Epithelial cell of proximal tubule (primary cell): ENCODE measurements at regions not wholly inside any gene's neighbourhood (a gene's known extent, or its start where the extent isn't known, plus 50 kb on each side); places are given as distances from the start of the nearest gene placed in this dataset.

ENCODE experiments used
- DNase-seq: peaks from one replicate; pipeline ENCODE4 v3.0.0-alpha.2; 2011; ENCODE audit warnings: low read depth
- H3K4me3 ChIP-seq: 2 replicates; pipeline ENCODE4 v1.5.1; 2011; ENCODE audit warnings: low read depth, mild to moderate bottlenecking, low read length
- TF ChIP-seq, protein P1 (sequence below): conservative IDR thresholded peaks from 2 replicates; pipeline ENCODE4 v1.5.1; 2012; ENCODE audit warnings: low read depth, mild to moderate bottlenecking, low read length

DNA sequence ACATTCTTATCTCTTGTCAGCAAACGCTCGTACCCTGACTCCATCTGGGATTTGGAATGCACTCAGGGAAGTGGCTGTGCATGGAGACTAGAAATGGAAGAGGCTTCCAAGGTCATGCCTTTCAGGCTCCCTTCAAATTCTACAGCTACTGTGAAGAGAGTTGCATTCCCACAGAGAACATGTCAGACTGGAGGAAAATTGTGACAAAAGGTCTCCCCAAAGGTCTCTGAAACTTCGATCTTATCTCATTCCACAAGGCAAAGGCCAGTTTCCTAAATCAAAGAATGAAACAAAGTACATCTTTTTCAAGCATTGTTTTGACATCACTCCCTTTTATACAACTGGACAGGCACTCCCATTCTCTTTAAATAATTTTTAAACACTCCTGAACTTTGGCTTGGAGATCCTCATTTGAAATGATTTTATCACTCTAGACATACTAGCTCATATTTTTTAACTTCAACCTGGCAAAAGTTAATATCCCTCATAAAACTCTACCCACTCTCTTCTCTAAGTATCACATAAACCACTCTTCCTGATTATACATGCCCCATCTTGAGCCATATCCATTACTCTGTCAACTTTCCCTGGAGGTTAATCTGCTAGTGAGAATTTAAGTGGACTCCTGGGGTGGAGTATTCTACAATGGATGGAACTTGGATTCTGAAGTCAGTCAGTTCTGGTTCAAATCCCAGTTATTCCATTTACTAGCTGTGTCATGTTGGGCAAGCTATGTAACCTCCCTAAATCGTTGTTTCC lies 218.1 kb upstream of the HMGA2 start:
- no peak for DNase-seq
- H3K4me3 ChIP-seq, result no peak overlapping the region
- TF ChIP-seq, protein P1, sequence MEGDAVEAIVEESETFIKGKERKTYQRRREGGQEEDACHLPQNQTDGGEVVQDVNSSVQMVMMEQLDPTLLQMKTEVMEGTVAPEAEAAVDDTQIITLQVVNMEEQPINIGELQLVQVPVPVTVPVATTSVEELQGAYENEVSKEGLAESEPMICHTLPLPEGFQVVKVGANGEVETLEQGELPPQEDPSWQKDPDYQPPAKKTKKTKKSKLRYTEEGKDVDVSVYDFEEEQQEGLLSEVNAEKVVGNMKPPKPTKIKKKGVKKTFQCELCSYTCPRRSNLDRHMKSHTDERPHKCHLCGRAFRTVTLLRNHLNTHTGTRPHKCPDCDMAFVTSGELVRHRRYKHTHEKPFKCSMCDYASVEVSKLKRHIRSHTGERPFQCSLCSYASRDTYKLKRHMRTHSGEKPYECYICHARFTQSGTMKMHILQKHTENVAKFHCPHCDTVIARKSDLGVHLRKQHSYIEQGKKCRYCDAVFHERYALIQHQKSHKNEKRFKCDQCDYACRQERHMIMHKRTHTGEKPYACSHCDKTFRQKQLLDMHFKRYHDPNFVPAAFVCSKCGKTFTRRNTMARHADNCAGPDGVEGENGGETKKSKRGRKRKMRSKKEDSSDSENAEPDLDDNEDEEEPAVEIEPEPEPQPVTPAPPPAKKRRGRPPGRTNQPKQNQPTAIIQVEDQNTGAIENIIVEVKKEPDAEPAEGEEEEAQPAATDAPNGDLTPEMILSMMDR, result no peak

DNA sequence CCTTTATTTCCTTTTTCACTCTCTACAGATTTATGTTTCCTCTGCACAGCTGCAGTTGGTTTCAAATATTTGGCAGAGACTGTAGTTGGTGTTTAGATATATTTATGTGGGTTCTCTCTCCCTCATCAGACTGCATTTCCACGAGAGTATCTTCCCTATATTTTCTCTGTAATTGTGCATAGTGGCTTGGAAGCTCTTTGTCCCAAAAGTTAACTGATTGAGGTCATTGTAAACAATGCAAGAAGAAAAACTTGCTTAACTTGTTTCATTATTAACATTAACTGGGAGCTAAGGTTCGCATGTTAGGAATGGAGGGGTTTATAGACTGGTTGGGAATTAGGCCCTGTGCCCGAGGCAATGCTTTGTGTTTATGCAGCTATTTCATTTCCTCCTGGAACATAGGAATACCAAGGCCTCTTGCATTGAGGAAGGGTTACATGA lies 216.9 kb upstream of the HMGA2 start:
- TF ChIP-seq, protein P1, result no peak
- no peak for DNase-seq
- H3K4me3 ChIP-seq, result no peak overlapping the region

GRCh38 chr12:65608319-65608916 lies 215.9 kb upstream of the HMGA2 start:
- TF ChIP-seq, protein P1, result no peak
- DNase-seq, result no peak
- H3K4me3 ChIP-seq, result no peak overlapping the region

GRCh38 chr12:65609359-65609771 lies 214.9 kb upstream of the HMGA2 start:
- TF ChIP-seq, protein P1, result peak; percentile 40
- no peak for DNase-seq
- no peak overlapping the region for H3K4me3 ChIP-seq

GRCh38 chr12:65611396-65611795 lies 212.9 kb upstream of the HMGA2 start:
- no peak for DNase-seq
- H3K4me3 ChIP-seq, result no peak overlapping the region
- TF ChIP-seq, protein P1, result no peak

GRCh38 chr12:65612440-65612839 lies 211.8 kb upstream of the HMGA2 start:
- no peak overlapping the region for H3K4me3 ChIP-seq
- DNase-seq, result no peak
- TF ChIP-seq, protein P1, result no peak
